ENCODE measurements at regions not wholly inside any gene's neighbourhood (a gene's known extent, or its start where the extent isn't known, plus 50 kb on each side); places are given as distances from the start of the nearest gene placed in this dataset.

DNA sequence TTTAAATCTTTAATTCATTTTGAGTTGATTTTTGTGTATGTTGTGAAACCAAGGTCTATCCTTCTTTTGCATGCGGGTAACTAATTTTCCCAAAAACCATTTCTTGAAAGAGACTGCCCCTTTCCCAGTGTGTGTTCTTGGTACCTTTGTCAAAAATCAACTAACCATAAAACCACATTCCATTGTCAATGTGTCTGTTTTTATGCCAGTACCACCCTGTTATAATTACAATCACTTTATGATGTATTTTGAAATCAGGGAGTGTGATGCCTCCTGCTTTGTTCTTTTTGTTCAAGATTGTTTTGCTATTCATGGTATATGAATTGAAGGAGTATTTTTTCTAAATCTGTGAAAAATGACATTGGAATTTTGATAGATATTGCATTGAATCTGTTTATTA is 689.6 kb downstream of the TSN start:
- no peak for DNase-seq (ENCODE audit: low read depth in 2 of 3, low spot score in 2 of 3)

DNA sequence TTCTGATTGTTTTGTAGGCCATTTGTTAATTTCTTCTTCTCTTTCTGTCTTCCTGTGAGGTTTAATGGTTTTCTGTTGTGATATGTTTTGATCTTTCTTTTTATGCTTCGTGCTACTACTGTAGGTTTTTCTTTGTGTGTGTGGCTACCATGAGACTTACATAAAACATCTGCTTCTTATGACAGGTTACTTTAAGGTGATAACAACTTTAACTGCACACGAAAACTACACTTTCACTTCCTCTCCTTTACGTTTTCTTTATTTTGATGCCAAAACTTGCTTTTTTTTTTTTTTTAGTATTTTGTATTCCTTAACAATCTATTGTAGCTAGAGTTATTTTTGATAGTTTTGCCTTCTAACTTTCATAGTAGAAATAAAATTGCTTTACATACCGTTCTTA is 691.3 kb downstream of the TSN start:
- DNase-seq (ENCODE audit: low read depth in 2 of 3, low spot score in 2 of 3): no peak

DNA sequence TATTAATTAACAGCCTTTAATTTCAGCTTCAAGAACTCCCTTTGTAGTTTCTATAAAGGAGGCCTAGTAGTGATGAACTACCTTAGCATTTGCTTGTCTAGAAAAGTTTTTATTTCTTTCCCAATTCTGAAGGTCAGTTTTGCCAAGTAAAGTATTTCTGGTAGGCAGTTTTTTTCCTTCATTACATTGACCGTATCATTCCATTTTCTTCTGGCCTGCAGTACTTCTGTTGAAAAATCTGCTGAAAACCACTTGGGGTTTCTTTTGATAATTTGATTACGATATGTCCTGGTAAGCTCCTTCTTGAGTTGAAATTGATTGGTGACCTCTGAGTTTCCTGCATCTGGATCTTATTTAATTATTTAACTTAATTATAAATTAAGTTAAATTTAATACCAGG is 691.8 kb downstream of the TSN start:
- DNase-seq (ENCODE audit: low read depth in 2 of 3, low spot score in 2 of 3): no peak

DNA sequence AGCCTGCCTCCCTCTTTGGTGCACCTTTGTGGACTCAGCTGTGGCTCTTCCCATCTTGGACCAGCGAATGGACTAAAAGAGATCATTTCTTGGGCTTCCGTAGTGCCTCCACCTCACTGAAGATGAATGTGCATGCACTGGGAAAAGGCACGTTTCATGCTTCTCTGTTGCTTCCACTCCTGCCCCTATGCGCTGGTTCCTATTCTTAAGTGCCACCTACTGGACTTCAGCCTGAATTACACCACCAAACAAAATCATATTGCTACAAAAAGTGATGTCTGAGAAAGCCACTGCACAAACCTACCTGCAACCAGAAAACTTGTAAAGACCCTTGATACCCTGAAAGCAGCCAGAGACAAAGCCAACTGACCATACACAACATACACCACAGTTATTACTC is 695.6 kb downstream of the TSN start:
- peak in 1 of 3 donors; percentile 26 for DNase-seq (ENCODE audit: low read depth in 2 of 3, low spot score in 2 of 3)

DNA sequence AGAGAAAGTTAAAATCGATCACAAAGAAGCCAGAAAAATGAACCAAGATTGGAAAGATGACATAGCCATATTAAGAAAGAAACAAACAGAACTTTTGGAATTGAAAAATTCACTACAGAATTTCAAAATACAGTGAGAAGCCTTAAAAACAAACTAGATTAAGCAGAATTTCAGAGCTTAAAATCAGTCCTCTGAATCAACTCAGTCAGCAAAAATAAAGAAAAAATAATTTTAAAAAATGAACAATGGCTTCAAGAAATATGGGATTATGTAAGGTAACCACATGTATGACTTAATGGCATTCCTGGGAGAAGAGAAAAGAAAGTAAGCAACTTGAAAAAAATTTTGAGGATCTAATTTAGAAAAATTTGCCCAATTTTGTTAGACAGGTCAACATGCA is 696.2 kb downstream of the TSN start:
- no peak for DNase-seq (ENCODE audit: low read depth in 2 of 3, low spot score in 2 of 3)

DNA sequence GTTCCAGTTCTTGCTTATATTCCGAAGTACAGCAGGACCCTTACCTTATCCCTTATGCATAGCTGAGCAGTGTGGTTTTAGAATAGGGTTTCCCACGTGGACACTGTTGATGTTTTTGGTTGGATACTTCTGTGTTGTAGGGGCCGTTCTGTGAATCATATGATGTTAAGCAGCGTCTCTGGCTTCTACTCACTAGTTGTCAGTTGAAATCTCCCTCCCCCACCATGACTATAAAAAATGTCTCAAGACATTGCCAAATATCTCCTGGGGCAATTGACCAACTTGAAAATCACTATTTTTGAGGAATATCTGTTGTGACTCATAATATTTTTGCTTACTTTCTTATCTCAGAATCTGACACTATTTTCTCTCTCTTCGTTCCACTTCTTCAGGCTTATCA is 713.7 kb downstream of the TSN start:
- no peak for DNase-seq (ENCODE audit: low read depth in 2 of 3, low spot score in 2 of 3)

DNA sequence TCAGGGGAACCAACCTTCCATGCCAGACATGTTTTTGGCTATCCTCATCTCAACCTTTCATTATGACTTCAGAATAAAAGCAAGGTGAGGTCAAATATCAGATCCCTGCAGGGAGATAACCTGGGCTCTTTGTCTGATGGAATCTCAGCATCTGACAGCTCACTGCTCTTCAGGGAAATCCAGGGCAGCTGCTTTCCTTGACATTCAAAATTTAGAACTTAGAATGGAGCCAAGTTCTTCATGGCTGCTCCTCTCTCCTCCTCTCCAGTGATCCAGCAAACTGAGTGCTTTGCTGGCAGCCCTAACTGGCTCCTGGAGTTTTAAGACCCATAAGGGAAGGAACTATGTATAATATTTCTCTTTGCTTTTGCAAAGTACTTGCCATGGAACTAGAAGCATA is 716.3 kb downstream of the TSN start:
- no peak for DNase-seq (ENCODE audit: low read depth in 2 of 3, low spot score in 2 of 3)

DNA sequence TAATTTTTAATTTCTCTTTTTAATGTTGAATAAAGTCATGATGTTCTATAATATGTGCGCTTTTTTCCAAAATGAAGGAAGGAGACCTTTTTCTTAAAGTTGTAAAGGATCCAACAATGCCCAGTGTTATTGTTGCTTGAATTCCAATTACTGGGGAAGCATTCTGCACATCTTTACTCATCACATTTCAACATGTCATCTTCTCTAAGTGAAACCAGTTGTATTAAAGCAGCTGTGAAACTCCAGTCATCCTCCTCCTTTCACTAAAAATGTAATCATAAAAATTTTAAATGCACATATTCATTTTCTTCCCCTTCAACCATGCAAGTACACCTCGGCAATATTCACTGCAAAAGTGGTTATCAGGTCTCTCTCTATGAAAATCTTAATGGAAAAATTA is 722.7 kb downstream of the TSN start:
- DNase-seq (ENCODE audit: low read depth in 2 of 3, low spot score in 2 of 3): no peak

DNA sequence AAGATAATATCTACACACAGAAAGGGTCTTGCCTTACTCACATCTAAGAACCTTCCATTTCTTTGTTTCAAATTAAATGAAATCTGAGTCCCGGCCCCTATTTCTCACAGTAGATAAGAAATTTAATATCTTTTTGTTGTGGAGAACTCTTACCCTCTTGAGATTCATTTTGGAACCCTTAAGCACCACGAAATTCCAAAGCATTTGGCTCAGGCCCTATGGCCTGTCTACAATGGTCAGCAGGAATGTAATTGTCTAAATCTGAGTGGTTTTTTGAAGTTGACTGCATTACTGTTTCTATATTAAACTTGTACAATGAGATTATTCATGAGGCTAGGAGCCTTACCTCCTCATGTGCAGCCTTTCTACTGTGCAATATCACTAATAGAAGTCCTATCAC is 723.3 kb downstream of the TSN start:
- no peak for DNase-seq (ENCODE audit: low read depth in 2 of 3, low spot score in 2 of 3)

DNA sequence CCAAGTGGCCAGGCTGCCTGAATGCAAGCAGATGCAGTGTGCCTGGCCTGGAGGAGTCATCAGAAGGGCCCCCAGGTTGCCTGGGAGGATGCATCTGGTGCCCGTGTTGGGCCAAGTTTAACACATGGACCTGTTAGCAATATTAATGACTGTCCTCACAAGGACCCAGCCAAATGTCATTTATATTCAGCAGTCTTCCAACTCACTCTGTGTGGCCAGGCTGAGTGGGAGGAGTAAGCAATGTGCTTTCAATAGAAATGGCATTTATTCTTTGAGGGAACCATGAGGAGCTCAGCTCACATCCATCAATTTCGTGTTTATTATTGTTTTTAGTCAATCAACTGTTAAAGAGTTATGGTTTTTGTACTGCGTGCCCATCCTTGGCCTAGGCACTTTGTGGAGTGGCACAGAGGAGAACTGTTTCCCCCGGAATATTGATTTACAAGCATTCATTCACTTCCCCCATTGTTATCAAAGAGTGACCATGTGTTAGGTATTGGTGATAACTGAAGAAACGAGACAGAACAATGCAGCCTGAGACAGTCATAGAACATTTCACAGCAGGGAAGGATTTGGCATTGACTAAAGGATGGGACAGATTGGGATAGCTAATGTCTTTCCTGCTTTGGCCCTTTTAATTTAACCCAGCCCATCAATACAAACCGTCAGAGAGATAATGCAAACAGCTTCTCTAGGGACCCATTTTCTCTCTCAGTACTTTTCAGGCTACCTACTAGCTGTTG is 725.2 kb downstream of the TSN start:
- DNase-seq (ENCODE audit: low read depth in 2 of 3, low spot score in 2 of 3): no peak

DNA sequence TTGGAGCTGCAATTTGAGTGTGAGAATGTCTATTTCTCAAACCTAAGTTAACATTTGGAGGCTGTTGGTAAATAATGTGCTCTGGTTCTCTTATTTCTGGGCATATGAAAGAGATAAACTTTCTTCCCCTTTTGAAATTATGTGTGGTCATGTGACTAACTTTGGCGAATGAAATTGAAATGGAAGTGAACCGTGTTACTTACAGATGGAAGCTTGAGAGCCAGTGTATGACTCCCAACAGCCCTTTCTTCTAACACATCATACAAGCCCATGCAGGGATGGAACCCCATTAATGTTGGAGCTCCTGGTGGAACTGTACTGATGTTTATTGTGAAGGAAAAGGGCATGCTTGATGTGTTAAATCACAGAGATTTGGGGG is 725.8 kb downstream of the TSN start:
- DNase-seq (ENCODE audit: low read depth in 2 of 3, low spot score in 2 of 3): no peak

DNA sequence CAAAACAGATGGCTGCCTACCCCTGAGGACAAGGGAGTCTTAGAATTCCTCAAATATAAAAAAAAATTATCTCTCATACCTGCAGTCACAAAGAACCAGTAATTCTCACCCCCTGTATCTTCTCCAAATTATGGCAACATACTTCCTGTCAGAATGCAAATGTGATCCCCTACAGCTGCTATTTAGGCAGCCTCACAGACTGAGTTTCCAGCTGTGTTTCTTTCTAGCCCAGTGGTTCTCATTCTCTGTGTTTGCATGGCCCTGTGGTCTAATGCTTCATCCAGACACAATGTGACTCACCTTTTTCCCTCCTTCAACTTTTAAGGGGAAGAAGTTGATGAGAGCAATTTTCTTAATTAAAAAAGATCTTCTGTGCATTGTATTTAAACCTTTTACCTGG is 726.3 kb downstream of the TSN start:
- no peak for DNase-seq (ENCODE audit: low read depth in 2 of 3, low spot score in 2 of 3)

DNA sequence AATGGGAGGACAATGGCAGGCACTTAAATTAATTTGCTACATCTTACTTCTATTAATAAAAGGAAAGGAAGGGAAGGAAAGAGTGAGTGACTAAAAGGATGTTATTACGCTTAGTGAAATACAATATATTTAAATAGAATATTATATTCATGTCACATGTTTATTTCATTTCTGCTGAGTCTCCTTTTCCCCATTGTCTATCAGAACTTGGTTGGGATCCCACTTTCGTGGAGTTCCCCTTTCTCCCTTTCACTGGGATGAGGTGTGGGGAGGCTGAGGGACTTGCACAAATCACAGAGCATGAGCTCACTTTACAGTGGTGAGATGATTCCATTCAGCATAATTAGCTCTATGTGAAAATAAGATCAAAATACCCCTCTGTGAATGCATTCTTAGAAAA is 730.6 kb downstream of the TSN start:
- no peak for DNase-seq (ENCODE audit: low read depth in 2 of 3, low spot score in 2 of 3)

DNA sequence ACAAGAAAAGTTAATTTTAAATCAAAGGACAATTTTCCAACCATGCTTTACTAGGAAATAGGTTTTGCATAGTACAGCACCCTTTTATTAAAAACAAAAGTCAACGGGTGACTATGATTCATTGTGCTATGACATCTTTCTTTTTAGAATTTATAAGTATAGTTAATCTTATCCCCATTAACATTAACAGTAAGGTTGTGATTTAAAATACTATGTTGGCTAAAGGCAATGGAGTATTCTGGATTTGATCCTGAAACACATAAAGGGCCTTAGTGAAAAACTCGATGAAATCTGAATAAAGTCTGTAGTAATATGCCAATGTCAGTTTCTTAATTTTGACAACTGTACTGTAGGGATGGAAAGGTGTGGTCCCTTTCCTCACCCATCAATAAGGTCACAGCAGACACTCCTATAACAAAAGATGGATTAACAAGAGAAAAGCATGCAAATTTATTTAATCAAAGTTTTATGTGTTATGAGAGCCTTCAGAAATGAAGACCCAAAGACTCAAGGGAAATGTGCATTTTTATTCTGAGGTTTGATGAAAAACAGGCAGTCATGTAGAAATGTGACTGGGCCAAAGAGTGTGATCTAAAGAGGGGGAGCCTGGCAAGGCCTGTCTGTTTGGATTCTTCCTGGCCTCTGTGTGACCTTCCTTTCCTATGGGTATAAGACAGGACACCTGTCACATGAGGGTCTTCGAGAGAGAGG is 731.4 kb downstream of the TSN start:
- DNase-seq (ENCODE audit: low read depth in 2 of 3, low spot score in 2 of 3): no peak

DNA sequence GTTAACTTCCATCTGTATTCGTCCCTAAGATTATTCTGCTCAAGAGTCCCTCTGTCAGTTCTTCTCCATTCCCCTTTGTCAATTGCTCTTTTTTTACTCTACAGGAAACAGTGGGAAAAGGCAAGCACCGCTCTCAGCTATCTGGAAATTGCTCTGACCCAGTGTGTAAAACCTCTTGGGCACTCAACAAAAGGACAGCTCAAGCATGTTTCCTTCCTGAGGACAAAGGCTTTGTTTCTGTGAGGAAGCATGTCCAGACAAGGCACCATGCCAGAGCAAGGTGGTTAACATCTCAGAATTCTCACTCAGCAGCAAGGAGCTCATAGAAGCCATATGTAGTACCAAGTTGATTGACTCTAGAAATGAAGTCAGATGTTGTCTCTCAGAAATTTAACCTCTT is 735.6 kb downstream of the TSN start:
- DNase-seq (ENCODE audit: low read depth in 2 of 3, low spot score in 2 of 3): no peak

DNA sequence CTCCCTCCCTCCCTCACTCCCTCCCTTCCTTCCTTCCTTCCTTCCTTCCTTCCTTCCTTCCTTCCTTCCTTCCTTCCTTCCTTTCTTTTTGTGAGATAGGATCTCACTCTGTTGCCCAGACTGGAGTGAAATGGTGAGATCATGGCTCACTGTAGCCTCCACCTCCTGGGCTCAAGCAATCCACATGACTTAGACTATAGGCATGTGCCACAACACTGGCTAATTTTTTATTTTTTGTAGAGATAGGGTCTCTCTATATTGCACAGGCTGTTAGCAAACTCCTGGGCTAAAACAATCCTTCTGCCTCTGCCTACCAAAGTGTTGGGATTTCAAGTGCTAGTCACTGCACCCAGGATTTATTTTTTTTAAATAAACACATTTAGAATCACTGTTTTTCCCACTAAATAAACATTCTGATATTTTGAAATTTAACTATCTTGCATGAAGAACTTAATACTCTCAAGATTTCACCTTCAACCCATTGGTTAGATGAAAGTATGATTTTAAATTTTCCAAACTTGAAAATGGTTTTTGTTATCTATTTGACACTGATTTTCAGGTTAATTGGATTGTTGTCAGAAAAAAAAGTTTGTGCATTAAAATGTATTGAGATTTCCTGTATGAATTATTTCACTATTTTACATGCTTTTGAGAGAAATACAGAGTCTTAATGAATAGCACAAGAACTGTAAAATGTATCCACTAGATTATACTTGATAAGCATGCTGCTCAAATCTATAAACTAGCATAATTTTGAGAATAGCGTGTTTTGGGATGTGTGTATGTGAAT is 745.1 kb downstream of the TSN start:
- no peak for DNase-seq (ENCODE audit: low read depth in 2 of 3, low spot score in 2 of 3)

DNA sequence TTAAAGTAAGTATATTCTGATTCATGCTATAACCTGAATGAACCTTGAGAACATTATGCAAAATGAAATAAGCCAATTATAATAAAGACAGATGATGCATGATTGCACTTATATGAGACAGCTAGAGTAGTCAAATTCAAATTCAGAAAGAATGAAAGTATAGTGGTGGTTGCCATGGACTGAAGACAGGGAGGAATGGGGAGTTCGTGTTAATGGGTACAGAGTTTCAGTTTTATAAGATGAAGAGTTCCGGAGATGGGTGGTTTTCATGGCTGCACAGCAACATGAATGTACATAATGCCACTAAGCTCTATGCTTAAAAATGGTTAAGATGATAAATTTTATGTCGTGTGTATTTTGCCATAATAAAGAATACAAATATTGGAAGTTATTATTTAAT is 751.2 kb downstream of the TSN start:
- DNase-seq (ENCODE audit: low read depth in 2 of 3, low spot score in 2 of 3): no peak

DNA sequence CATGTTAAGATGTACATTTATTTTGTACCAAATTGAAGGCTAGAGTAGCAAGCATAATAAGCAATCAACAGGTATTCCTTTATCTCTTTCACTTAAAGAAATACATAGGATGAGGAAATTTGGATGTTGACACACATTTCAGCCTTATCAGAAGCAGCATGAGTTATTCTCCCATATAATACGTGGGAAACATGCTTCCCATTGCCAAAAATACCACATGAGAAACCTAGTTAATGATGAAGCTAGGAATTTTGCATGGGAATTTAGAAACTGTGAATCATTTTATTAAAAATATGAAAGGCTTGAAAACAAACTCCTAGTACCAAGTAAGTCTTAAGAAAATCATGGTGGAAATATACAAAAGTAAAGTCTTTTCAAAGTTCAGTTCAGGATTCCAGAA is 751.8 kb downstream of the TSN start:
- no peak for DNase-seq (ENCODE audit: low read depth in 2 of 3, low spot score in 2 of 3)

DNA sequence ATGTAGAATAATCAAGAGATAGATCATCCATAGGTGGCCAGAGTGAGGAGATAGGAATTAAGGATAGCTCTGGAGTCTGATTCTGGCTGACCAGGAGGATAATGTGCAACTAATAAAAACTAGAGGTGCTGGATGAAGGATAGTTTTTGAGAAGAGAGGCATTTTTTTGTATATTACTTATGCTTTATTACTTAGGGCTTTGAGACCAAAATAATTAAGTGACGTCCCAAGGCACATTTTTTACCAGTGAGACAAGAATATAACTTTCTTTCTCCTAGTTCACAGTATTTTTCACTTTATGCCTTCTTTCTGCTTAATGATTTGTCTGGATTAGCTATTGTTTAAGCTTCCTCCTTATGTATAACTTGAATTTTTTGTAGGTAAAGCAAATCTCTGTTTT is 756.6 kb downstream of the TSN start:
- no peak for DNase-seq (ENCODE audit: low read depth in 2 of 3, low spot score in 2 of 3)

DNA sequence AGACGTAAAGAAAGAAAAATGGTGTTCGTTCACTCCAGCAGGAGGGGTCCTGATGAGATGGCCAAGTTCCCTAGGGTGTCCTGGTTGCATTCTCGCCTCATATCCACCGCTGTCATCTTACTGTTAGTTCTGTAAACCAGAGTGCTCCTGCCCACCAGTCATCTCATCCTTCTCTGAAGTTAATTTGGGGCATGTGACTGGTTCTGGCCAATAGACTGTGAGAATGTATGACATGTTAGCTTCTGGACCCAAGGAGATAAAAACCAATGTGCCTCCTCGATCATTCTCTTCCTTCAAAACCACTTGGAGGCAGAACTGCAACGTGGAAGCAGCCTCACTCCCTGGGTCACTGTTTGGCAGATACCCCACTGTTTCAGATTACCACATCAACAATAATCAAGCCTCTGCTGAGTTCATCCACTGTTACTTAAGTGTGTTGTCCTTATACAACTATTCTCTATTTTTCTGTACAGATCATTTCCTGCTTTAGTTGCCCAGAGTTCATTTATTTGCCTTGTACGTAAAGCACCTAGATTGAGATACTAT is 759.1 kb downstream of the TSN start:
- no peak for DNase-seq (ENCODE audit: low read depth in 2 of 3, low spot score in 2 of 3)

DNA sequence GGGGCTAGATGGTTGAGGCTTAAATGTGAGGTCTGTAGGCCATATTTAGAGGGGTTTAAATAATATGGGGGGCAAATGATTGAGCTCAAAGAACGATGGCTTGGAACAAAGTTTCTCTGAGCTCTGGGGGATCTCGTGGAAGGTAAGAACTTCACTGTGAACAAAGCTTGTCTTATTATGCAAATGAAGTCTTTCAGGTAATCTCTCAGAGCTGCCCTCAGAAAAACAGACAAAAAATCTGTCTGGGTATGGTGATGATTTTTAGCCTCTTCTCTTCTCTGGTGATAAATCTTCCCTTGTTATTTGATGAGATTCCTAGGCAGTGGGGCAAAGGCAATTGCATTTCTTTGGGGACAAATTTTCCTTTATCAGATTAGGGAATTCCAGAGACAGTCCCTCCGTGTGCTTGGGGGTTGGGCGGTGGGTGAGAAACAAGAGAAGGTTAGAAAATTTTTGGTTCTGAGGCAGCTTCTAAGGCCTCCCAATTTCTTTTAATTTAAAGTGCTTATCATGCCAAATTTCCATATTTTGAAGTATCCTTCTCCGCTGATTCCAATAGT is 760.4 kb downstream of the TSN start:
- no peak for DNase-seq (ENCODE audit: low read depth in 2 of 3, low spot score in 2 of 3)

Measured in hematopoietic multipotent progenitor cell (in vitro differentiated cells).